SK-N-MC (cell line): ENCODE measurements at regions not wholly inside any gene's neighbourhood (a gene's known extent, or its start where the extent isn't known, plus 50 kb on each side); places are given as distances from the start of the nearest gene placed in this dataset.

Experiments
- EZH2 ChIP-seq: fragments of 200-600 bp; sonication (generic); IDR thresholded peaks from one replicate; pipeline ENCODE4 v1.6.1; 2017; ENCODE audit warnings: antibody characterized with exemption
- FOXP2 ChIP-seq: optimal IDR thresholded peaks from 2 replicates; pipeline ENCODE3; 2011; ENCODE audit warnings: mild to moderate bottlenecking, moderate library complexity; ENCODE audit not compliant: insufficient read depth; ENCODE audit errors: extremely low read length, control extremely low read depth

DNA sequence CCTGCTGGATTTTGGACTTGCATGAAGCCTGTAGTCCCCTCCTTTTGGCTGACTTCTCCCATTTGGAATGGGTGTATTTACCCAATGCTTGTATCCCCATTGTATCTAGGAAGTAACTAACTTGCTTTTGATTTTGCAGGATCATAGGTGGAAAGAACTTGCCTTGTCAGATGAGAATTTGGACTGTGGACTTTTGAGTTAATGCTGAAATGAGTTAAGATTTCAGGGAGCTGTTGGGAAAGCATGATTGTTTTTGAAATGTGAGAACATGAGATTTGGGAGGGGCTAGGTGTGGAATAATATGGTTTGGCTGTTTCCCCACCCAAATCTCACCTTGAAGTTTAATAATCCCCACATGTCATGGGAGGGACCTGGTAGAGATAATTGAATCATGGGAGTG, 189.6 kb upstream of the CDKN2B start:
- TF ChIP-seq EZH2 (no peak), FOXP2 (no peak)
